Thyroid gland (tissue), 4 donors: ENCODE measurements at regions not wholly inside any gene's neighbourhood (a gene's known extent, or its start where the extent isn't known, plus 50 kb on each side); places are given as distances from the start of the nearest gene placed in this dataset.

Source experiments
- DNase-seq, 2 donors: peaks; one replicate each; pipeline ENCODE4 v3.0.0-alpha.2; 2019
- H3K27ac ChIP-seq, 3 donors: fragments of 200-600 bp; sonication (generic); 1 replicate in 2 of 3; 2 replicates in 1 of 3; pipeline ENCODE4 v1.5.1; 2016 to 2019; ENCODE audit warnings: mild to moderate bottlenecking in 1 of 3, moderate library complexity in 1 of 3
- H3K27me3 ChIP-seq: fragments of 200-600 bp; sonication (generic); one replicate; pipeline ENCODE4 v1.5.1; 2019
- H3K36me3 ChIP-seq, 2 donors: fragments of 200-600 bp; sonication (generic); one replicate each; pipeline ENCODE4 v1.5.1; 2016 to 2019
- H3K4me1 ChIP-seq, 2 donors: fragments of 200-600 bp; sonication (generic); one replicate each; pipeline ENCODE4 v1.5.1; 2017 to 2019
- H3K4me3 ChIP-seq, 3 donors: fragments of 200-600 bp; sonication (generic); replicated peaks in 1 of 3; 1 replicate in 2 of 3; 2 replicates in 1 of 3; pipeline ENCODE4 v1.5.1; 2016; ENCODE audit warnings: mild to moderate bottlenecking in 1 of 3
- H3K9me3 ChIP-seq: fragments of 200-600 bp; sonication (generic); one replicate; pipeline ENCODE4 v1.5.1; 2017
- POLR2A ChIP-seq, 2 donors: fragments of 450-650 bp; IDR thresholded peaks; one replicate each; pipeline ENCODE4 v1.6.1; 2017; ENCODE audit warnings: antibody characterized with exemption in 2 of 2, mild to moderate bottlenecking in 2 of 2, moderate library complexity in 1 of 2
- WGBS, 2 donors: methylation state at CpG; one replicate each; pipeline ENCODE4 v1.1.5; 2017; 5-methylcytosine and 5-hydroxymethylcytosine counted together
- intact Hi-C: fragments of 100-400 bp; cut with DNase I; formaldehyde crosslinking; loops from one replicate; pipeline ENCODE4 v1.15.1; 2023
- TF ChIP-seq, protein P1 (sequence below), 6 experiments: fragments of 200-600 bp in 3 of 6; fragments of 450-650 bp in 3 of 6; sonication (generic) in 3 of 6; IDR thresholded peaks; one replicate each; pipeline ENCODE4 v1.5.1; 2016 to 2019; ENCODE audit warnings: antibody characterized with exemption in 6 of 6, mild to moderate bottlenecking in 2 of 6, inconsistent platforms in 1 of 6, moderate library complexity in 1 of 6

- TF ChIP-seq, protein P1, sequence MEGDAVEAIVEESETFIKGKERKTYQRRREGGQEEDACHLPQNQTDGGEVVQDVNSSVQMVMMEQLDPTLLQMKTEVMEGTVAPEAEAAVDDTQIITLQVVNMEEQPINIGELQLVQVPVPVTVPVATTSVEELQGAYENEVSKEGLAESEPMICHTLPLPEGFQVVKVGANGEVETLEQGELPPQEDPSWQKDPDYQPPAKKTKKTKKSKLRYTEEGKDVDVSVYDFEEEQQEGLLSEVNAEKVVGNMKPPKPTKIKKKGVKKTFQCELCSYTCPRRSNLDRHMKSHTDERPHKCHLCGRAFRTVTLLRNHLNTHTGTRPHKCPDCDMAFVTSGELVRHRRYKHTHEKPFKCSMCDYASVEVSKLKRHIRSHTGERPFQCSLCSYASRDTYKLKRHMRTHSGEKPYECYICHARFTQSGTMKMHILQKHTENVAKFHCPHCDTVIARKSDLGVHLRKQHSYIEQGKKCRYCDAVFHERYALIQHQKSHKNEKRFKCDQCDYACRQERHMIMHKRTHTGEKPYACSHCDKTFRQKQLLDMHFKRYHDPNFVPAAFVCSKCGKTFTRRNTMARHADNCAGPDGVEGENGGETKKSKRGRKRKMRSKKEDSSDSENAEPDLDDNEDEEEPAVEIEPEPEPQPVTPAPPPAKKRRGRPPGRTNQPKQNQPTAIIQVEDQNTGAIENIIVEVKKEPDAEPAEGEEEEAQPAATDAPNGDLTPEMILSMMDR (IDR thresholded peaks at IDR 0.05) = no peak
- TF ChIP-seq POLR2A (IDR thresholded peaks at IDR 0.05) = no peak
- H3K27me3 ChIP-seq = no peaks in the 10 kb centered on the region
- intact Hi-C loops = no loop called here
- no peaks in the 10 kb centered on the region for H3K36me3 ChIP-seq
- H3K9me3 ChIP-seq = no peaks in the 10 kb centered on the region
- H3K4me3 ChIP-seq = no peak overlapping the region
- H3K27ac ChIP-seq = no peak overlapping the region
- peaks cover 0 to 10% of the 10 kb centered on the region in 2 donors for H3K4me1 ChIP-seq
- no peak for DNase-seq
Measured at GRCh38 chr2:181782660-181783059, 102.3 kb upstream of the NEUROD1 start.

GRCh38 chr2:181784556-181784955 lies 104.2 kb upstream of the NEUROD1 start:
- peaks cover 0 to 10% of the 10 kb centered on the region in 2 donors for H3K4me1 ChIP-seq
- 88 to 93% methylated on average over 3 of the region's 3 CpGs for WGBS, 2 donors
- H3K27me3 ChIP-seq = no peaks in the 10 kb centered on the region
- no peak overlapping the region for H3K4me3 ChIP-seq
- H3K27ac ChIP-seq = no peak overlapping the region
- TF ChIP-seq, protein P1 (IDR thresholded peaks at IDR 0.05) = no peak
- no peak for TF ChIP-seq POLR2A (IDR thresholded peaks at IDR 0.05)
- H3K9me3 ChIP-seq = no peaks in the 10 kb centered on the region
- H3K36me3 ChIP-seq = no peaks in the 10 kb centered on the region
- no peak for DNase-seq
- intact Hi-C loops = no loop called here

GRCh38 chr2:181785691-181786344 lies 105.5 kb upstream of the NEUROD1 start:
- Histone ChIP-seq H3K9me3 (no peaks in the 10 kb centered on the region), H3K4me1 (no peaks in the 10 kb centered on the region), H3K36me3 (no peaks in the 10 kb centered on the region), H3K27ac (no peak overlapping the region), H3K27me3 (no peaks in the 10 kb centered on the region), H3K4me3 (no peak overlapping the region)
- WGBS, 2 donors = 80 to 90% methylated on average over 2 of the region's 2 CpGs
- DNase-seq = no peak
- TF ChIP-seq, protein P1 (IDR thresholded peaks at IDR 0.05) = no peak
- TF ChIP-seq POLR2A (IDR thresholded peaks at IDR 0.05) = no peak
- intact Hi-C loops = no loop called here

DNA sequence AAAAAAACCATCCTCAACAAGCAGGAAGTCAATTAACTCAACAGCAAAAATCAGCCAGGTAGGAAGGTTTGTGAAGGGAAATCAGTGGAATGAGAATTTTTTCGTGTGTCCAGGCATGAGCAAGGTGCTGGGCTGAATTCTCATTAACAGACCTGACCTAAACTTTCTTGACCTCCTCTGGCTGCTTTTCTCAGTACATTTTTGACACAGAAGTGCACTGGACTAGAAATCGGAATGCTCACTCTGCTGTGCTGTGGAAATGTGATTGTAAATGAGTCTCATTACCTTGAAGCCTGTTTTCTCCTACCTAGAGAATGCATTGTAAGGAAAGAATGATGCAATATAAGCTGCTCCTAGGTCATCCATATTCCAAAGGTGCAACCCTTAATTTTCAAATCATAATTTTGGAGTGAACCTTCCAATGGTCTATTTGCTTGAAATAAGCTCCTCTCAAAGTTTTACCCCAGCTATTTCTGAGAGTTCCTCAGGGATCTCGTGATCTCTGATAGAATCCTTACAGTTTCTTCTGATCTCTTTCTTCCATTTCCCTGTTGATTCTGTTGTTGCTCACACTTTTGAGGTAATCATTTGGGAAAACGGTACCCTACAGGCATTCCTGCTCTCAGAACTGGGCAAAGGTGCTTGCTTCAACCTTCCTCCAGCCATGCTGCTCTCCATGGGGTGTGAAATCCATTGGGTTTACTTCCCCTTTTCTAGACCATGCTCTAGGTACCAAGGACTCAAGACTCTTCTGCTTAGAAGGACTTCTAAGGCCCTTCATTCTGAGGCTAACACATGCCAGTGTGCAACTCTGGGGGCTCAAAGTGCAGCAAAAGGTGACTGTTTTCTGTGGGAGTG lies 104.9 kb upstream of the ITPRID2 start:
- TF ChIP-seq POLR2A (IDR thresholded peaks at IDR 0.05) = no peak
- TF ChIP-seq, protein P1 (IDR thresholded peaks at IDR 0.05) = no peak
- 82 to 89% methylated on average over 4 of the region's 4 CpGs for WGBS, 2 donors

More for the DNA sequence above, 104.9 kb upstream of the ITPRID2 start:
- Histone ChIP-seq H3K27me3 (no peaks in the 10 kb centered on the region), H3K9me3 (no peaks in the 10 kb centered on the region), H3K27ac (no peak overlapping the region), H3K36me3 (no peaks in the 10 kb centered on the region), H3K4me3 (no peak overlapping the region), H3K4me1 (no peaks in the 10 kb centered on the region)
- no peak for DNase-seq
- intact Hi-C loops = no loop called here
